ENCODE measurements at regions not wholly inside any gene's neighbourhood (a gene's known extent, or its start where the extent isn't known, plus 50 kb on each side); places are given as distances from the start of the nearest gene placed in this dataset.

DNA sequence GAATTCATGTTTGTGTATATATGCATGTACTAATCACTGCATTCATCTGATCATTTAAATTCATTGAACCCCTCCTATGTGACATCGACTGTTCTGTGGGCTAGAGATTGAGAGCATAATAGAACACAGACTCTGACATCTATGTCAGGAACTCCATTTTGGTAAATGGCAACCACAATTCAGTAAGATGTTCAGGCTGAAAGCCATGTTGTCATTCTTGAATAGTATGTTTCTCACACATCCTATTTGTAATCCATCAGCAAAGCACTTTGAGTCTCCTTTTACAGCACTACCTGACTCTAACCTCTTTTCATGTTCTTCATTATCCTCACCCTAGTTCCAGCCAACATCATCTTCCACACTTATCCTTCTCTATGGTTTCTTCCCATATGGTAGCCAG, 413.8 kb upstream of the MEX3C start:
- no peak for DNase-seq (ENCODE audit: low read depth, low spot score)
- no peak overlapping the region for H3K4me3 ChIP-seq (ENCODE audit: low read length)

DNA sequence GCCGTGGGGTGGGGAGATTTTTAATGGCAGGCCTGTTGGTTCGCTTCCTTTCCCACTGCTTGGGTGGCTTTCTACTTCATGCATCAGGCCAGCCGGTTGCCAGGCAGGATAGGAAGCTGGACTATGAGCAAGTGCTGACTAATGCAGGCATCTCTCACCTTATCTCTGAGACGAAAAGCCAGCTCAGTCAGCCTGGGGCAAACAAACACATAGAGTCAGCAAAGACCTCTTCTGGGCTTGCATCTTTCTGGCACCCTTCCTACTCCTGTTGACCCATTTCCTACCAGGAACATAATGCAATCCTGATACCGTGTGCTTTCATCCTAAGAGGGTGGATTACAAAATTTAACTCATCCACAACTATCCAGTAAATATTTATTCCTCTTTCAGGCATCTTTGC, 416.6 kb upstream of the MEX3C start:
- no peak overlapping the region for H3K4me3 ChIP-seq (ENCODE audit: low read length)
- no peak for DNase-seq (ENCODE audit: low read depth, low spot score)

DNA sequence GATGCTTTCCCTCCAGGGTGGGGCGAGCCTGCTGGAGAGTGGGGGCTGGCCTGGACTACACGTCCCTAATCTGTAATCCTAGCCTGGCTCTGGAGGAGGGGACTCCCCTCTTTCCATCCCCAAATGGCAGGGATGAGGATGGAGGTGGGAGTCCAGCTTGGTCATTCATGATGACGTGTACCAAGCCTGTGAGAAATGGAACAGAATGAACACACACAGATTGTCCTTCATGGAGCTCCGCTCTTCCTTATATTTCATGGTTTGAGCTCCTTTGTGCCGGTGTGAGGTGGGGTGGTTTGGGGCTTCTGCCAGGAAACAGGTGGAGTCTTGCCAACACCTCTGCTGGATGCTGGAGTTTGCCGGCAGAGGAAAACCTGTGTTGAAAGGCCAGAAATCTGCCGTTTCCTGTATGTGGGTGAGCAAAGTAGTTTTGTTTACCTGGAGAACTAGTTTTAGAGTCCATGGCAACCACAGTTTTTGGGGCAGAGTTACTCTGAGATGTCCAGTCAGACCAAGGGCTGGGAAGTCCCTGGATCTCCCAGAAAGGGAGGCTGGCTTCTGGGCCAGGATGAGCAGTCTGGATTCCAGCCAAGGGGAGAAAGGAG, 417.6 kb upstream of the MEX3C start:
- H3K4me3 ChIP-seq (ENCODE audit: low read length): no peak overlapping the region
- DNase-seq (ENCODE audit: low read depth, low spot score): no peak

DNA sequence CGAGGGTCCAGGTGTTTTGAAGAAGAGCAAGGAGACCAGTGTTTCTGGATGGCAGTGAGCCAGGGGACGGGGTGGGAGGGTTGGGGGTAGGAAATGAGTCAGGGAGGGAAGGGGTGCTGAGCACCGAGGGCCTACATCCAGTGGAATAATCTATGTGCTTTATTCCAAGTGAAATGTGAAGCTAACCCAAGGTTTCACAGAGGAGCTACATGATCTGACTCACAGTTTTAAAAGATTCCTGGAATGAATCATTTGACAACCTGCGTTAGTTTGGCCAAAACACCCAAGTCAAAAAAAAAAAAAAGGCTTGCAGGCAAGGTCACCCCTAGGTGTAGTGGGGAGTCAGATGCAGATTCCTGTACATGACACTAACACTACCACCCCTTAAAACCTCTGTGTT, 419.7 kb upstream of the MEX3C start:
- no peak for DNase-seq (ENCODE audit: low read depth, low spot score)
- H3K4me3 ChIP-seq (ENCODE audit: low read length): no peak overlapping the region

DNA sequence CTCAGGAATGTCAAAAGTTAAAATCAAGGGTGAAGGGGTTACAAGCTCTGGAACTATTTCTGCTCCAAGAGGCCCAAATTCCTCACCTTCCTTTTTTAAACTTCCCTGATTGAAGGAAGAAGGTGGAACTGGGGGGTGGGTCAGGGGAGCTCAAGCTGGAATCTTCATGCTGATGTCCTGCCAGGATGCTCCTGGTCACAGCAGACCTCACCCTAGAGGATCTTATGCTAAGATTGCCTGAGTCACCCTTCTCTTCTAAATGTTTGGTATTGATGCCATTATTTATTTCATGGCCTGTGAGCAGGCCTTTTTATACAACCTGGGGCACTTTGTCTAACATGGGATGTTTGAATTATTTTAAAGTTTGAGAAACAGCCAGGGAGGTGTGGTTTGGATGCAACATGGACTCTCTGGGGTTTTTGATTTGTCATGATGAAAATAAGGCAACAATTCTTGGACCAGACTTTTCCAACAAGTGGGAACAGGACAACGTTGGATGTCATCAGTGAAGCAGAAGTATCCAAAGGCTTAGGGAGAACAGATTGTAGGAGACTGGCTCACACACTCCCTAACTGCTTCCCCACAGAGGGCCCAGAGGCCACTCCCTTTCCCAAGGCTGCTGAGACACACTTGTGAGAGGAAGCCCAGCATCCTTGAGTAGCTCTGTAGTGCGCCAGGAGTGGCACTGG, 420.2 kb upstream of the MEX3C start:
- no peak for DNase-seq (ENCODE audit: low read depth, low spot score)
- H3K4me3 ChIP-seq (ENCODE audit: low read length): no peak overlapping the region

DNA sequence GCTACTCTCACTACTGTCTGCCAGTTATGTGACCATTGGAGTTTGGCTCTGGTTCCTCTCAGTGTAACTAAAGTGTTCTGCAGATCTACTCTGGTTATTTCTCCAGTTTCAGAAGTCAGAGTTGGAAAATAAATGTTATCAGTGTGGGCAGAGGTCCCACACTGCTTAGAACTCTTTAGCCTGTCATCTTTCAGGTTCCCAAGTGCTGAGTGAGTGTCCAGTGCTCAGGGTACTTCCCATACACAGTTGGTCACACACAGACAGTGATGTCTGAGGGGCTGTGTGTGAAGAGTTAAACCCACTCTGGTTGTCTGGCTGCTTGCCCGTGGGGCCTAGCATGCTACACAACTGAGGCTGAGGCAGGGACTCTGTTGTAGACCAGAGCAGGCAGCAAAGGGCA, 421.8 kb upstream of the MEX3C start:
- DNase-seq (ENCODE audit: low read depth, low spot score): no peak
- H3K4me3 ChIP-seq (ENCODE audit: low read length): no peak overlapping the region

DNA sequence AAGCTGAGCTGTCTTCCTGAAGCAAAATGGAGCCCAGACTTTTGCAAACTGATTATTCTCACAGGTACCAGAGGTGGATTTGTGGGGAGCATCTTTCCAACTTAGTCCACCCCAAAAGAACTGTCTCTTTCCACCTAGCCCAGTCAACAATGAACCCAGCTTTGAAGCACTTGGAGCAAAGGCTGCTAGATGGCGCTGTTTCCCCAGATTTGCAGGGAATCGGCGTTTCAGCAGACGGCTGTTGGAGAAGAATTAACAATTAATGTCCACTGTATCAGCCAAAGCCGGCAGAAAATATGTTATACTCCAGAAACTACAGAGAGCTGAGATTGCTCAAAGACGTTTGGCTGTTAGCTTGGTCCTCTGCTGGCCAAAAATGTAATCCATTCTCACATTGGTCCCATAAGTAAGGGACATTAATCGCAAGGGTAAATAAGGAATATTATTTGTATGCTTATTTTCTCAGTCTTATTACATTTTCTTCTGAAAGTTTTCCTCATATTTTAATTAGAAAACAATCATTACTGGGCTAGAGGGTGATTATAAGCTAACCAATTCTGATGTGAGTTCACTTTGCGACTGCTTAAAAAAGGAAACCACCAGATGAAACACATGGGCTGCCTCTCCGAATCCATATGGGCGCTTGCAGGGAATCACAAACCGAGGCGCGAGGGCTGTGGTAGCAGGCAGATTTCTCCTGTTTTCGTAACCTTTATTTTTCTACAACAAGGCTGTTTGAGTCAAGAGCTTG, 423.8 kb upstream of the MEX3C start:
- peak; percentile 27 for DNase-seq (ENCODE audit: low read depth, low spot score)
- H3K4me3 ChIP-seq (ENCODE audit: low read length): no peak overlapping the region

DNA sequence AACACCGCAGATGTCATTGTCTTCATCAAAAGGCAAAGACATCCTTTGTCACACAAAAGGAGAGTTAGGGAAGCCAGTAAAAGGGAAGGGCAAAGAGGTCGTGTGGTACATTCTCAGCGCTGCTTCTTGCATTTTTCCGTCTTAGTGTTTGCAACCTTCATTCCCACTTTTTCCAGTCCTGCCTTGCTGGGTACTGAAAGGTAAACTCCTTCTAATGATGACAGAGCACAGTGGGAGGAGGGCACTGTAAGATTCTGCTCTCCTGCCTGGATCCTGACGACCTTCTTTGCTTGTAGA, 424.3 kb upstream of the MEX3C start:
- no peak for DNase-seq (ENCODE audit: low read depth, low spot score)
- no peak overlapping the region for H3K4me3 ChIP-seq (ENCODE audit: low read length)

DNA sequence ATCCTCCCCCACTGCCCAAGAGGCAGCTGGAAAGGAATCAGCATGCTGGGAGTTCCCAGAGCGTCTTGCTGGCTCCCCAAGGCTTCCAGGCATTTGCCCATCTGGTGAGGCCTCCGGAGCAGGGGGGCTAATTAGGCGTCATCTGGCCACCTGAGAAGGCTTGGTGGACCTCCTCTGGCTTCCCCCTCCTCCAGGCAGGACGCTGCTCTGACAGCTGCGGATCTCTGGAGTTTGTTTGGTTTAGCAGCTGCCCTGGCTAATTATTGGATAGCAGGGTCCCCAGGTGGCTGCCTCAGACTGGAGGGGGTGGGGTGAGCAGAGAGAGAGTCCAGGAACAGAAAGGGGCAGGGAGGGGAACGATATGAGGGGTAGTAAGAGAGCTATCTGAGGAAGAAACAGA, 425.2 kb upstream of the MEX3C start:
- H3K4me3 ChIP-seq (ENCODE audit: low read length): no peak overlapping the region
- DNase-seq (ENCODE audit: low read depth, low spot score): no peak

DNA sequence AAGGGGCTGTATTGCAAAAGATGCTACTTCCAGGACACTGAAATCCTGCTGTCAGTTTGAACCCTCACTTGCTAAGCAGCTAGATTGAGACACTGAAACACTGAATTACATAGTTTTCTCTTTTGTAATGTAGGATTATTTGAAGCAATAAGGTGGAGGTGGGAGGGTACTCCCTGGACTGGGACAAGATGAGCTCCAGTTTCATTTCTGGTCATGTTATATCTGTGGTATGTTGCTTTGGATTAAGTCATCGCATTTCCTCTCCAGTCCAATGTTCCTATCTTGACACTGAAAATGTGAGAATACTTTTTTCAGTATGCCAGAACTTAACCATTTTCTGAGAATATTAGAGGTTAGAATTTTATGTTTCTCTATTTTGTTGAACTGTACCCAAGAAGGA, 426.2 kb upstream of the MEX3C start:
- DNase-seq (ENCODE audit: low read depth, low spot score): no peak
- no peak overlapping the region for H3K4me3 ChIP-seq (ENCODE audit: low read length)

DNA sequence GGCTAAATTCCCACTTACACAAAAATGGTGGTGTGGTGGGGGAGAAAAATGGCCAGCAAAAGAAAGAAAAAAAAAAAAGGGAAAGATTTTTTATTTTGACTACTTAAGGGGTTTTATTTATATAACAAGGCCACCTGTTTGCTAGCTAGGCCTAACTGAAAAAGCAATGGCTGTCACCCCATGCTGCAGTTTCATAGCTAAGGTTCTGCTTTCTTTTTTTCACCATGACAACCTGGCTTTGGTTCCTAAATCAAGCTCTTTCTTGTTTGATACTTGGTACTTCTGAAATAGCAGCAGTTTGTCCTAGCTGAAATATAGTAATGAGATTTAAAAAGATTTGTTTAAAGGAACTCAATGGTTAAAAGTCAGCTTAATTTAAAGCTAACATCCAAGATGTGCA, 433.2 kb upstream of the MEX3C start:
- DNase-seq (ENCODE audit: low read depth, low spot score): no peak
- no peak overlapping the region for H3K4me3 ChIP-seq (ENCODE audit: low read length)

DNA sequence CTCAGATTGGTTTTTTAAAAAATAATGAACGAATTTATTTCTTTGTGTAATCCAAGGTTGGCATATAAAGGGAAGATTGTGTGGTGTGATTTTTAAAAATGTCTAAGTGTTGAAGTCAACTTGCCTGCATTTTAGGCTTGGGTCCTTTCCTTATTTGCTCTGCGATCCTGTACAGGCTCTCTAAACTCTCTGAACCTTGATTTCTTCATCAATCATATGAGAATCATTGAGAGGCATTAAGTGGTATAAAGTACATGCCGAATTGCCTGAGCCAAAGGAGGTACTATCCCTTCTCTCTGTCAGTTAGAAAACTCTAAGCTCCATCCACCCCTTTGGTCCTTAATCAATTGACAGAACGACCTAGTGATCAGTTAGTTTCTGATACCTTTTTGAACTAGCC, 440.4 kb upstream of the MEX3C start:
- H3K4me3 ChIP-seq (ENCODE audit: low read length): no peak overlapping the region
- DNase-seq (ENCODE audit: low read depth, low spot score): no peak

DNA sequence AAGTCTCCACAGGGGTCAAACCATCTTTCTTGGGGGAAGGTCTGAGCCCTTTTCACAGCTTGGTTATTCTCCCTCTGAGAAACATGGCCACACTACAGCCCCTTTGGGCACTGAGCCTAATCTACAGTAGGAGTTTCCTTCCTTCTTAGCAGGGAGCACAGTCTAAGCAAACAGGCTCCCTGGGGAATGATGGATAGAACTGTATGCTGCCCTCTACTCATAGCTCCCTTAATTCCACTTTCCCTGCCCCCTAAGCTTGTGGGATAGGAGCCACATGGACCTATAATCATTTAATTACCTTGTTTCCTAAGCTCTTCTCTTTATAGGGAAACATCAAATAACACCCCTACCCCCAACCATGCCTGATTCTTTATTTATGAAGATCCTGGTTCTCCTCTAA, 442.1 kb upstream of the MEX3C start:
- H3K4me3 ChIP-seq (ENCODE audit: low read length): no peak overlapping the region
- no peak for DNase-seq (ENCODE audit: low read depth, low spot score)

DNA sequence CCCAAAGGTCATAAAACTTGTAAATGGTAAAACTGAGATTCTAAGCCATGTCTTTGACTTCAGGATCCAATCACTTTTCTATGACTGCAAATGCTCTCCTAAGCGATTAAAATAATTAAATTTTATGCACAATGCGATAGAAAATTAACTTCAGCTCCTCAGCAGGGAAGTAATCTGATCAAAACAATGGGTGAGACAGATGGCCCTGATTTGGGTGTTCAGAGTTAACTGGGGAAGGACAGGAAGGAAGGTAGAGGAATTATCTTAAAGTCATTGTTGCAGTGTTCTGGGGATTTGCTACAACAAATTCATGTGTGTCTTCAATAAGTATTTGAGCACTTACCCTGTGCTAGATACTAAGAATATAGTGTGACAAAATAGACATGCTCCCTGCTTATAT, 446.0 kb upstream of the MEX3C start:
- no peak overlapping the region for H3K4me3 ChIP-seq (ENCODE audit: low read length)
- DNase-seq (ENCODE audit: low read depth, low spot score): no peak

DNA sequence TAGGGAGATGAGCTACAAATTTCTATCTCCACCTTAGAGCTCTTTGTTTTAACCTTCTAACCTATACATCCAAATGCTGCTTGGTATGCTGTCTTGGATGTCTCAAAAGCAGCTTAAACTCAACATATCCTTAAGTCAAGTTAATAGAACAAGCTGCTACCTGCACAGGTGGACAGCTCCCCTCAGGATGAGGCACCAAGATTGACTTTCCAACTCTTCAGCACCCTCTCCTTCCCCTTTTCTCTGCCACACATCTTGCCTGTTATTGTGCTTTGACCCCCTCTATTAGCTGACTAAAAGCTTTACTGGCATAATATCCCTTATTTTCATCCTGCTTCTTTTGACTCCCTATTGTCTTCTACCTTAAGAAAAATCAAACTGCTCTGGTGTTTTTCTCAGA, 448.1 kb upstream of the MEX3C start:
- no peak overlapping the region for H3K4me3 ChIP-seq (ENCODE audit: low read length)
- DNase-seq (ENCODE audit: low read depth, low spot score): no peak

DNA sequence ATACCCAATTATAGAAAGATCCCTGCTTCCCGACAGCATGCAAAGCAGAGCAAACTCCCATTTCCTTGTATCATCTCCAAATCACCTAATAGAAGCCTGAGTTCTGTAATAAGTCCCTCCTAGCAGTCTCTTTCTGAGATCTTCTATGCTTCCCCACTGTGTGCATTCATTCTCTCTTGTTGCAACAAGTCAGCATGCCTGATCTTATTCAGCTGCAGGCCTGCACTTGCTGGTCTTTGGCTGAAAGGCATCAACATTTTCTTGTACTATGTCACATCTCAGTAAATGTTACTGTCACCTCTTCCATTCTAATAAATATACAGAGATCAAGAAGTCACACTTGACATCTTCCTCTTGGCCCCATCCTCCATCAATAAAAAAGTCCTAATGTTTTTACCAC, 449.9 kb upstream of the MEX3C start:
- no peak overlapping the region for H3K4me3 ChIP-seq (ENCODE audit: low read length)
- DNase-seq (ENCODE audit: low read depth, low spot score): no peak

DNA sequence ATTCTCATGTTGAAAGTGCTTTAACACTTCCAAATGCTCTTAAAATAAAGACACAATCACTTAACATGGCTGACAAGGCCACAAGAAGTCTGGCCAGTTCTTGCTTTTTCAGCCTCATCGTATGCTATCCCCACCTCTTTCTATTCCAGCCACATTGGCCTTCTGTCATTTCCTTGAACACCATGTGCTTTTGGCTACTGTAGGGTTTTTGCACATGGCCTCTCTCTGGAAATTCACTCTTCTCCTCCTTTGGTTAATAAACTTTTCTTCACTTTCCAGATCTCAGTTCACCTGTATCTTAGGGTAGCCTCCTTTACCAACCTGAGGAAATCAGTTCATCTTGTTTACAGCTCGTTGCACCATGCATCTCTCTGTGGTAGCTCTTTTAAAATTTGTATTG, 450.5 kb upstream of the MEX3C start:
- H3K4me3 ChIP-seq (ENCODE audit: low read length): no peak overlapping the region
- DNase-seq (ENCODE audit: low read depth, low spot score): no peak

DNA sequence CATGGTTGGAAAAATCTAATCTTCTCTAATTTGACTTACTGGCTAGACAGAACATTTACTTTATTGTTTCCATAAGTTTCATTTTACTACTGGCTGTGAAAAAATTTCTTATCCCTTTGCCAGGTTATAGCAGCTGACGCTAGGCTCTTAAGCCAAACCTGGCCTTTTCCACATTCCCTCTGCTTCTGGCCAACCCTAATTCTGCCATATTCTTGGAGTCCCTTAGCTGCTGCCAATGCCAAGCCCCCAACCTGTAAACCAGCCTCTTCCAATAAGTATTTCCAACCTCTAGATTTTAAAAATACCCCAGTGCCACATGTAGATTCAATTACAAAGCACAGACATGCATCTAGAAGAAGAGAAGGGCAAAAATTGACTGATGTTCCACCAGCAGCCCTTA, 452.3 kb upstream of the MEX3C start:
- no peak overlapping the region for H3K4me3 ChIP-seq (ENCODE audit: low read length)
- DNase-seq (ENCODE audit: low read depth, low spot score): no peak

DNA sequence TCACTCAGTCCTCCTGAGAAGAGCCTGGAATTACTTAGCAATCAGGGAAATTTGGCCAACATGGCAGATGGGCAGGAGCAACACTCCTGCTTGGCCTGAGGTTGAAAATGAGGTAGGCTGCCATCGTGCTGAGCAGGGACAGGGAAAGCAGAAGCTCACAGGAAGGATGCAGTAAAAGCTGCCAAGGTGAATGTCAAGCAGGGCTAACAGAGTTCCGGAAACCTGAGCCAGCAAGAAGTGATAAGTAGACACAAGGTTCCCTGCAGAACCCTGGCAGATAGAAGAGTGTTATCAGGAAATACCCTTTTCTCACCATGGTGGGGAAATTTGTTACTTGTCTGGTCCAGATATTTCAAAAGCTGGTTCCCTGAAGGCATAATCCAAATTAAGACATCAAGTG, 454.3 kb upstream of the MEX3C start:
- no peak for DNase-seq (ENCODE audit: low read depth, low spot score)
- H3K4me3 ChIP-seq (ENCODE audit: low read length): no peak overlapping the region

DNA sequence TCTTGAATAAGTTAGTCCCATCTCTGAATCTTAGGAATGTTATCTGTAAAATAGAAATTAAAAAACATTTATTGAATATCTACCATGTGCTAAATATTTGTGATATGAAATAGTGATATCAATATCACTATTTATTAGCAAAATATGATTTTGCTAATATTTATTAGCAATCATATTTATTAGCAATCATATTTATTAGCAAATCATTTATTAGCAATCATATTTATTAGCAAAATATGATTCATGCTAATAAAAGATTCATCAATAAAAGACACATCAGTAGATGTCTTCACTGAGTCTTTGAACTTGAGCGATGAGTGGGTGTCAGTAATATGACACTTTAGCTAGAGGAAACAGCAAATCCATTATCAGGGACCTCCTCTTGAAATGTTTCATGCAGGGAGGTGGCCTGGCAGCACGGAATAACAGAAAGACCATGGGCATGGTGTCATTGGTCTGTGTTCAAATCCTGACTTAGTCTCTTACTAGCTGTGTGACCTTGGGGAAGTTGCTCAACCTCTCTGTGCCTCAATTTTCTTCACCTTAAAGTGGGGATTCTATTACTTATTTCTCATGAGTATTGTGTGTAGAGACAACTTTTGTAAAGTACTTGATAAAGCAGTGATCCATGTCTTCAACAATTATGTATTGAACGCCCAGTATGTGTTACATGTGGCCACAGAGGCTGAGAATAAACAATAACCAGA, 456.2 kb upstream of the MEX3C start:
- no peak for DNase-seq (ENCODE audit: low read depth, low spot score)

More for the DNA sequence above, 456.2 kb upstream of the MEX3C start:
- H3K4me3 ChIP-seq (ENCODE audit: low read length): no peak overlapping the region

All from Jurkat, Clone E6-1 (cell line).